ENCODE measurements at regions not wholly inside any gene's neighbourhood (a gene's known extent, or its start where the extent isn't known, plus 50 kb on each side); places are given as distances from the start of the nearest gene placed in this dataset.

- Histone ChIP-seq H3K27ac (ENCODE audit: low read depth in 1 of 2, low read length in 2 of 2) (no peak overlapping the region), H3K4me3 (replicated peaks in 1 of 3; ENCODE audit: low read depth in 2 of 3, low read length in 3 of 3) (no peak overlapping the region), H3K9me3 (replicated peaks in 1 of 2; ENCODE audit: control insufficient read depth in 1 of 2, insufficient read depth in 1 of 2, low read length in 2 of 2) (no peaks in the 10 kb centered on the region), H2AFZ (ENCODE audit: insufficient read depth, low read depth, low read length, poor library complexity, severe bottlenecking) (no peak overlapping the region), H4K20me1 (ENCODE audit: insufficient read depth, low read length) (no peaks in the 10 kb centered on the region), H3K4me2 (replicated peaks; ENCODE audit: extremely low read depth, low read length, poor library complexity, severe bottlenecking) (no peak overlapping the region), H3K79me2 (ENCODE audit: insufficient read depth, low read length) (no peaks in the 10 kb centered on the region), H3K9ac (ENCODE audit: insufficient read depth, low read length, poor library complexity, severe bottlenecking) (no peak overlapping the region), H3K4me1 (ENCODE audit: control insufficient read depth in 1 of 2, insufficient read depth in 2 of 2, low read length in 2 of 2) (no peaks in the 10 kb centered on the region), H3K36me3 (replicated peaks in 1 of 2; ENCODE audit: control insufficient read depth in 1 of 2, insufficient read depth in 2 of 2, low read length in 2 of 2) (no peaks in the 10 kb centered on the region), H3K27me3 (ENCODE audit: control insufficient read depth in 2 of 2, insufficient read depth in 2 of 2, low read length in 2 of 2) (no peaks in the 10 kb centered on the region)
- H3K27ac Mint-ChIP-seq = no peak overlapping the region
- no peak overlapping the region for H3K4me3 Mint-ChIP-seq
- no peaks in the 10 kb centered on the region for H3K36me3 Mint-ChIP-seq
- no peaks in the 10 kb centered on the region for H3K4me1 Mint-ChIP-seq
- DNase-seq = no peak
- intact Hi-C loops (cut with micrococcal nuclease) = no loop called here
- no CpG with 5 or more reads among the region's 1 CpG for WGBS (ENCODE audit: insufficient coverage)
- H3K9me3 Mint-ChIP-seq = peaks cover 0 to 6% (median 2%) of the 10 kb centered on the region in 7 donors
- TF ChIP-seq, protein P1, sequence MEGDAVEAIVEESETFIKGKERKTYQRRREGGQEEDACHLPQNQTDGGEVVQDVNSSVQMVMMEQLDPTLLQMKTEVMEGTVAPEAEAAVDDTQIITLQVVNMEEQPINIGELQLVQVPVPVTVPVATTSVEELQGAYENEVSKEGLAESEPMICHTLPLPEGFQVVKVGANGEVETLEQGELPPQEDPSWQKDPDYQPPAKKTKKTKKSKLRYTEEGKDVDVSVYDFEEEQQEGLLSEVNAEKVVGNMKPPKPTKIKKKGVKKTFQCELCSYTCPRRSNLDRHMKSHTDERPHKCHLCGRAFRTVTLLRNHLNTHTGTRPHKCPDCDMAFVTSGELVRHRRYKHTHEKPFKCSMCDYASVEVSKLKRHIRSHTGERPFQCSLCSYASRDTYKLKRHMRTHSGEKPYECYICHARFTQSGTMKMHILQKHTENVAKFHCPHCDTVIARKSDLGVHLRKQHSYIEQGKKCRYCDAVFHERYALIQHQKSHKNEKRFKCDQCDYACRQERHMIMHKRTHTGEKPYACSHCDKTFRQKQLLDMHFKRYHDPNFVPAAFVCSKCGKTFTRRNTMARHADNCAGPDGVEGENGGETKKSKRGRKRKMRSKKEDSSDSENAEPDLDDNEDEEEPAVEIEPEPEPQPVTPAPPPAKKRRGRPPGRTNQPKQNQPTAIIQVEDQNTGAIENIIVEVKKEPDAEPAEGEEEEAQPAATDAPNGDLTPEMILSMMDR (IDR thresholded peaks at IDR 0.05) = no peak
- peaks cover 2 to 3% (median 3%) of the 10 kb centered on the region in 3 donors for H3K27me3 Mint-ChIP-seq (ENCODE audit: low read depth in 3 of 3)
Measured at GRCh38 chr12:88736031-88736430, 155.8 kb upstream of the KITLG start.

DNA sequence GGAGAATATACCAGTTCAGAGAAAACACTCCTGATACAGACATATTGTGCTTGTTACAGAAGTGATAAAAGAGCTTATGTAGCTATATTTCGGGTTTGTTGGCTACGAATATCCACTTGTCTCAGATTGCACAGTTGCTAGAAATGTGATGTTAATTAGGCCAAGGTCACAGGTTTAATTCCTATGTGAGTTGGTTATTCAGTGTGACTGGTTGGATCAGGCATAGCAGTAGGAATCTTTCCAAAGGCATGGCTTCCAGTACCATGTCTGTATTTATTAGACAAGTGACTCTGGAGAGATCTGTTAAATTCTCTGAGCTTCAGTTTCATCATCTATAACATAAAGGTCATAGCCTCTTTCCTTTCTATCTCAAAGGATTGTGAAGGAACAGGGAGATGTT is 152.7 kb upstream of the KITLG start:
- H3K9me3 Mint-ChIP-seq = peaks cover 0 to 6% (median 2%) of the 10 kb centered on the region in 7 donors
- 87% methylated on average over 2 of the region's 2 CpGs for WGBS (ENCODE audit: insufficient coverage)
- H3K4me3 Mint-ChIP-seq = no peak overlapping the region

More for the DNA sequence above, 152.7 kb upstream of the KITLG start:
- Histone ChIP-seq H3K27ac (ENCODE audit: low read depth in 1 of 2, low read length in 2 of 2) (no peak overlapping the region), H3K4me1 (ENCODE audit: control insufficient read depth in 1 of 2, insufficient read depth in 2 of 2, low read length in 2 of 2) (no peaks in the 10 kb centered on the region), H3K9me3 (replicated peaks in 1 of 2; ENCODE audit: control insufficient read depth in 1 of 2, insufficient read depth in 1 of 2, low read length in 2 of 2) (no peaks in the 10 kb centered on the region), H3K79me2 (ENCODE audit: insufficient read depth, low read length) (no peaks in the 10 kb centered on the region), H3K4me2 (replicated peaks; ENCODE audit: extremely low read depth, low read length, poor library complexity, severe bottlenecking) (no peak overlapping the region), H3K36me3 (replicated peaks in 1 of 2; ENCODE audit: control insufficient read depth in 1 of 2, insufficient read depth in 2 of 2, low read length in 2 of 2) (no peaks in the 10 kb centered on the region), H3K27me3 (ENCODE audit: control insufficient read depth in 2 of 2, insufficient read depth in 2 of 2, low read length in 2 of 2) (no peaks in the 10 kb centered on the region), H3K4me3 (replicated peaks in 1 of 3; ENCODE audit: low read depth in 2 of 3, low read length in 3 of 3) (no peak overlapping the region), H4K20me1 (ENCODE audit: insufficient read depth, low read length) (no peaks in the 10 kb centered on the region), H2AFZ (ENCODE audit: insufficient read depth, low read depth, low read length, poor library complexity, severe bottlenecking) (no peak overlapping the region), H3K9ac (ENCODE audit: insufficient read depth, low read length, poor library complexity, severe bottlenecking) (no peak overlapping the region)
- intact Hi-C loops (cut with micrococcal nuclease) = no loop called here
- no peaks in the 10 kb centered on the region for H3K36me3 Mint-ChIP-seq
- H3K27me3 Mint-ChIP-seq (ENCODE audit: low read depth in 3 of 3) = peaks cover 2 to 3% (median 3%) of the 10 kb centered on the region in 3 donors
- H3K4me1 Mint-ChIP-seq = no peaks in the 10 kb centered on the region
- TF ChIP-seq, protein P1 (IDR thresholded peaks at IDR 0.05) = no peak
- no peak for DNase-seq
- H3K27ac Mint-ChIP-seq = no peak overlapping the region

Data from CD14-positive monocyte (primary cell).